ENCODE measurements at regions not wholly inside any gene's neighbourhood (a gene's known extent, or its start where the extent isn't known, plus 50 kb on each side); places are given as distances from the start of the nearest gene placed in this dataset.

DNA sequence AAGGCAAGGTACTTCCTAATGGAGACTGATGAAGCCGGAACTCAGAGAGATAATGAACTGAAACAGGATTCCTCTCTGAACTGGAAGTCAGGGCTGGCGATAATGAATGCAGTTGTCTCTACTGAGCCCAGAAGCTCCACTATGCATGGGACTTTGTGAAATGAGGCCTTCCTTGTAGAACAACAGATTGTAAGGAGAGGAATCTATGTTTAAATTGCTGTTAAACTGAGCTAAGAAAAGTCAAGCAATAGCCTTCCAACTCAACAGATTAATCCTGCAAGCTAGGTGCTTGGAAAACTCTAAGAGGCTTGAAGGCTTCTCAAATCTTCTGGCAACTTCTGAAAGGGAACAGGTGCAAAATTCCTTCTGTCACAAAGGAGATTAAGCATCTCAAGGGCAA is 119.5 kb upstream of the ARHGAP5 start:
- no peak for FAIRE-seq
- WGBS (ENCODE audit: insufficient coverage, low coverage, missing lambda C conversion rate) = 67% methylated on average over 1 of the region's 2 CpGs
- POLR2A ChIA-PET = interaction anchor here (0.7 kb wide), 1 partner anchor 52 kb away, joined by 3 read pairs; no protein-coding TSS in a partner anchor

DNA sequence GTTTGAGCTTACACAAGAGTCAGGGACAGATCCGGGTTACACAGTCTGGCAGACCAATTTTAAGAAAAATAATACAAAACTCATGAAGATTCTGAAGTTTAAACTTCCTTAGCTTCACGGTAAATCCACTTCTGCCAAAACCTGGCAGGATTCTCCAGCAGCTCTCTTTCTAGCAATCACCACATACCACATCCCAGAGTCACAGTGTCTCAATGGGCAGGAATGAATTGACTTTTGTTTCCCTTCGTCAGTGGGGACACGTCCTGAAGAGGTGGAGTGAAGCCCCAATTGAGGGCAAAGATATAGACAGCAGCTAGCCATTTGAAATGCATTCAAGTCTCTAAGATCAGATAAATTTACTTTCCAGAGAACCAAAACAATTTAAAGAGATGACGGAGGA is 117.1 kb upstream of the ARHGAP5 start:
- H3K27me3 ChIP-seq (ENCODE audit: control insufficient read depth in 2 of 2, insufficient read depth in 2 of 2, low read length in 2 of 2) = no peaks in the 10 kb centered on the region
- H2AFZ ChIP-seq (ENCODE audit: low read depth, low read length) = no peak overlapping the region
- in situ Hi-C loops (cut with MboI) (no loop called here), intact Hi-C loops (cut with micrococcal nuclease) (no loop called here)
- DNase-seq (ENCODE audit: extremely low read depth in 1 of 4, low spot score in 3 of 4) (no peak), FAIRE-seq (no peak), ATAC-seq (no peak)
- no peak overlapping the region for H3K4me3 ChIP-seq
- no peaks in the 10 kb centered on the region for H3K9me3 ChIP-seq (replicated peaks; ENCODE audit: control insufficient read depth, insufficient read depth, low read depth, low read length)
- 22% methylated on average over 5 of the region's 5 CpGs for WGBS (ENCODE audit: insufficient coverage, low coverage, missing lambda C conversion rate)
- no TSS peak for BruUV-seq (replicated peaks)
- H4K20me1 ChIP-seq (replicated peaks; ENCODE audit: control insufficient read depth, insufficient read depth, low read length) = no peaks in the 10 kb centered on the region
- CTCF ChIA-PET (ENCODE audit: low intra/inter-chr PET ratio) = no interaction called here
- H3K4me2 ChIP-seq (ENCODE audit: insufficient read depth, low read length) = no peak overlapping the region
- H3K9me1 ChIP-seq (ENCODE audit: control insufficient read depth, insufficient read depth, low read length) = no peaks in the 10 kb centered on the region
- no peaks in the 10 kb centered on the region for H3K79me2 ChIP-seq (ENCODE audit: control insufficient read depth, insufficient read depth, low read length)
- H3K36me3 ChIP-seq (ENCODE audit: control insufficient read depth, insufficient read depth, low read length) = no peaks in the 10 kb centered on the region
- TF ChIP-seq GTF2E2 (tag; IDR thresholded peaks at IDR 0.05) (no peak), SRF (CRISPR knock-in tag; IDR thresholded peaks at IDR 0.05) (no peak), ZNF311 (CRISPR knock-in tag; IDR thresholded peaks at IDR 0.05) (no peak)
- no peak overlapping the region for H3K27ac ChIP-seq (ENCODE audit: extremely low read depth, low read depth, low read length)
- POLR2A ChIA-PET = interaction anchor here (0.7 to 1.4 kb wide), 2 partner anchors 10 to 301 kb away, joined by 3 to 4 read pairs; no protein-coding TSS in a partner anchor
- H3K9ac ChIP-seq (ENCODE audit: insufficient read depth in 1 of 2, low read depth in 2 of 2, low read length in 2 of 2) = no peak overlapping the region
- no peaks in the 10 kb centered on the region; a peak in 2 of 5 replicates for H3K4me1 ChIP-seq (replicated peaks in 1 of 2; ENCODE audit: control insufficient read depth in 2 of 2, insufficient read depth in 2 of 2, low read length in 2 of 2)

More for the DNA sequence above, 119.5 kb upstream of the ARHGAP5 start:
- Histone ChIP-seq H3K36me3 (ENCODE audit: control insufficient read depth, insufficient read depth, low read length) (no peaks in the 10 kb centered on the region), H3K4me2 (ENCODE audit: insufficient read depth, low read length) (no peak overlapping the region), H3K79me2 (ENCODE audit: control insufficient read depth, insufficient read depth, low read length) (no peaks in the 10 kb centered on the region), H3K27me3 (ENCODE audit: control insufficient read depth in 2 of 2, insufficient read depth in 2 of 2, low read length in 2 of 2) (no peaks in the 10 kb centered on the region), H3K27ac (ENCODE audit: extremely low read depth, low read depth, low read length) (no peak overlapping the region), H3K4me3 (no peak overlapping the region), H2AFZ (ENCODE audit: low read depth, low read length) (no peak overlapping the region), H3K9me1 (ENCODE audit: control insufficient read depth, insufficient read depth, low read length) (no peaks in the 10 kb centered on the region), H4K20me1 (replicated peaks; ENCODE audit: control insufficient read depth, insufficient read depth, low read length) (no peaks in the 10 kb centered on the region), H3K9ac (ENCODE audit: insufficient read depth in 1 of 2, low read depth in 2 of 2, low read length in 2 of 2) (no peak overlapping the region), H3K9me3 (replicated peaks; ENCODE audit: control insufficient read depth, insufficient read depth, low read depth, low read length) (no peaks in the 10 kb centered on the region), H3K4me1 (replicated peaks in 1 of 2; ENCODE audit: control insufficient read depth in 2 of 2, insufficient read depth in 2 of 2, low read length in 2 of 2) (no peaks in the 10 kb centered on the region; a peak in 1 of 5 replicates)
- intact Hi-C loops (cut with micrococcal nuclease) = no loop called here
- ATAC-seq (no peak), DNase-seq (ENCODE audit: extremely low read depth in 1 of 4, low spot score in 3 of 4) (no peak)
- in situ Hi-C loops (cut with MboI) = no loop called here
- TF ChIP-seq ZNF766 (CRISPR knock-in tag; conservative IDR thresholded peaks at IDR 0.05) (no peak), FOS (IDR thresholded peaks at IDR 0.05; ENCODE audit: extremely low read depth, insufficient read length) (no peak), NFXL1 (CRISPR knock-in tag; IDR thresholded peaks at IDR 0.05) (no peak), NELFE (IDR thresholded peaks at IDR 0.05; ENCODE audit: insufficient read depth, insufficient read length) (no peak), ZNF830 (CRISPR knock-in tag; IDR thresholded peaks at IDR 0.05) (no peak), PCBP1 (IDR thresholded peaks at IDR 0.05; ENCODE audit: low read depth, low read length, poor library complexity, severe bottlenecking) (no peak), MYNN (IDR thresholded peaks at IDR 0.05) (no peak), MYNN (CRISPR knock-in tag; IDR thresholded peaks at IDR 0.05) (no peak), ZNF79 (CRISPR knock-in tag; IDR thresholded peaks at IDR 0.05; ENCODE audit: low read depth) (no peak), MTA1 (IDR thresholded peaks at IDR 0.05; ENCODE audit: borderline replicate concordance) (no peak), SPI1 (IDR thresholded peaks at IDR 0.05; ENCODE audit: borderline replicate concordance, low read depth, low read length) (no peak), CTBP1 (IDR thresholded peaks at IDR 0.05; ENCODE audit: borderline replicate concordance) (no peak), MYBL2 (IDR thresholded peaks at IDR 0.05; ENCODE audit: low read depth) (no peak), MYBL2 (CRISPR knock-in tag; IDR thresholded peaks at IDR 0.05; ENCODE audit: borderline replicate concordance) (no peak)
- CTCF ChIA-PET (ENCODE audit: low intra/inter-chr PET ratio) = no interaction called here
- no TSS peak for BruUV-seq (replicated peaks)
